GM12878 (cell line): ENCODE measurements at regions not wholly inside any gene's neighbourhood (a gene's known extent, or its start where the extent isn't known, plus 50 kb on each side); places are given as distances from the start of the nearest gene placed in this dataset.

ENCODE experiments used
- ATAC-seq: fragments of 200-7000 bp; cut with Tn5 transposase; 3 replicates; pipeline ENCODE4 v1.9.1; 2020; ENCODE audit warnings: mild to moderate bottlenecking, moderate library complexity
- BruUV-seq: library from RNA; stranded (reverse); fragments of 400-500 nt; replicated peaks from 2 replicates; lab custom pipeline; 2021; lab: Mats Ljungman, UMichigan
- CTCF ChIA-PET: fragments of 300-600 bp; sonication (Branson Sonifier 250); formaldehyde crosslinking; extraction: SDS; loops from one replicate; lab custom pipeline; 2021; ENCODE audit warnings: inconsistent platforms; lab: Yijun Ruan, JAX
- POLR2A ChIA-PET: fragments of 350-600 bp; formaldehyde crosslinking; extraction: SDS; loops from one replicate; lab custom pipeline; 2021; ENCODE audit warnings: inconsistent platforms; lab: Charles Lee
- RAD21 ChIA-PET: fragments of 300-600 bp; sonication (Branson Sonifier 250); formaldehyde crosslinking; loops from one replicate; lab custom pipeline; 2023; ENCODE audit warnings: antibody characterized with exemption; ENCODE audit not compliant: unreplicated experiment; lab: Charles Lee
- SMC1A ChIA-PET: fragments of 300-600 bp; sonication (Branson Sonifier 250); formaldehyde crosslinking; loops from one replicate; lab custom pipeline; 2023; ENCODE audit not compliant: unreplicated experiment, uncharacterized antibody; lab: Charles Lee
- DNase-seq: peaks from one replicate; pipeline ENCODE4 v3.0.0-alpha.2; 2011; ENCODE audit warnings: low read depth, low spot score
- FAIRE-seq: peaks from 3 replicates; lab custom pipeline; 2011; peaks lifted over from hg19 to GRCh38; lab: Jason Lieb, UNC
- H2AFZ ChIP-seq: 2 replicates; pipeline ENCODE4 v1.6.0; 2011; ENCODE audit warnings: low read depth, low read length, control low read depth; ENCODE audit not compliant: control insufficient read depth
- H3K27ac ChIP-seq: 2 replicates; pipeline ENCODE4 v1.5.1; 2011; ENCODE audit warnings: control low read depth; ENCODE audit not compliant: control insufficient read depth, insufficient read depth
- H3K27me3 ChIP-seq, 2 experiments: replicated peaks in 1 of 2; 2 replicates each; pipeline versions ENCODE4 v1.6.0 to v1.6.1; 2011; ENCODE audit warnings: low read length in 1 of 2; ENCODE audit not compliant: control insufficient read depth in 2 of 2, insufficient read depth in 2 of 2
- H3K36me3 ChIP-seq, 2 experiments: 2 replicates each; pipeline ENCODE4 v1.5.1; 2011; ENCODE audit warnings: low read length in 1 of 2; ENCODE audit not compliant: control insufficient read depth in 2 of 2, insufficient read depth in 2 of 2
- H3K4me1 ChIP-seq: 2 replicates; pipeline ENCODE4 v1.6.1; 2011; ENCODE audit warnings: mild to moderate bottlenecking, low read length, moderate library complexity, mixed read lengths; ENCODE audit not compliant: control insufficient read depth, insufficient read depth
- H3K4me2 ChIP-seq: 2 replicates; pipeline ENCODE4 v1.6.0; 2011; ENCODE audit warnings: control low read depth; ENCODE audit not compliant: control insufficient read depth, insufficient read depth
- H3K4me3 ChIP-seq: fragments of 200-600 bp; sonication (generic); 2 replicates; pipeline ENCODE4 v1.5.1; 2016
- H3K79me2 ChIP-seq: 2 replicates; pipeline ENCODE4 v1.6.0; 2011; ENCODE audit warnings: low read length; ENCODE audit not compliant: control insufficient read depth, insufficient read depth
- H3K9ac ChIP-seq: 2 replicates; pipeline ENCODE4 v1.8.0; 2011; ENCODE audit warnings: low read length, control low read depth, mixed read lengths; ENCODE audit not compliant: control insufficient read depth, insufficient read depth
- H3K9me3 ChIP-seq: replicated peaks from 3 replicates; pipeline ENCODE4 v1.5.1; 2011; ENCODE audit warnings: mild to moderate bottlenecking, low read length; ENCODE audit not compliant: control insufficient read depth, insufficient read depth
- H4K20me1 ChIP-seq: 2 replicates; pipeline ENCODE4 v1.6.0; 2011; ENCODE audit not compliant: control insufficient read depth, insufficient read depth
- ATF7 ChIP-seq: fragments of 450-650 bp; IDR thresholded peaks from 2 replicates; pipeline ENCODE4 v1.6.1; 2016; ENCODE audit warnings: low read depth, mild to moderate bottlenecking
- CHD2 ChIP-seq: IDR thresholded peaks from 2 replicates; pipeline ENCODE4 v1.6.1; 2011; ENCODE audit warnings: low read depth, low read length, improper control_type of control experiment, borderline replicate concordance
- CHD4 ChIP-seq: fragments of 200-600 bp; sonication (generic); IDR thresholded peaks from 2 replicates; pipeline ENCODE4 v1.6.1; 2016; ENCODE audit warnings: mild to moderate bottlenecking
- GABPA ChIP-seq: IDR thresholded peaks from 2 replicates; pipeline ENCODE4 v1.6.1; 2014; ENCODE audit warnings: antibody characterized with exemption, low read depth, mild to moderate bottlenecking, inconsistent platforms
- HDGF ChIP-seq: fragments of 450-650 bp; IDR thresholded peaks from 2 replicates; pipeline ENCODE4 v1.6.1; 2016; ENCODE audit warnings: antibody characterized with exemption
- NFYA ChIP-seq: IDR thresholded peaks from 2 replicates; pipeline ENCODE4 v1.6.1; 2011; ENCODE audit warnings: low read depth, mild to moderate bottlenecking, low read length, improper control_type of control experiment, borderline replicate concordance
- NKRF ChIP-seq: fragments of 450-650 bp; conservative IDR thresholded peaks from 2 replicates; pipeline ENCODE4 v1.6.1; 2017; ENCODE audit warnings: mild to moderate bottlenecking, moderate library complexity
- PBX3 ChIP-seq: IDR thresholded peaks from 2 replicates; pipeline ENCODE4 v1.6.1; 2011; ENCODE audit warnings: mild to moderate bottlenecking, low read depth, low read length, moderate library complexity; ENCODE audit not compliant: insufficient replicate concordance
- RB1 ChIP-seq: fragments of 450-650 bp; formaldehyde crosslinking; IDR thresholded peaks from 2 replicates; pipeline ENCODE4 v1.6.1; 2017; ENCODE audit warnings: mild to moderate bottlenecking, borderline replicate concordance
- SPI1 ChIP-seq: IDR thresholded peaks from 2 replicates; pipeline ENCODE4 v1.6.1; 2011; ENCODE audit warnings: low read depth, mild to moderate bottlenecking, low read length, moderate library complexity, borderline replicate concordance; ENCODE audit not compliant: insufficient read depth
- TCF7 ChIP-seq: IDR thresholded peaks from 2 replicates; pipeline ENCODE4 v1.6.1; 2014; ENCODE audit warnings: antibody characterized with exemption, borderline replicate concordance
- WGBS: methylation state at CpG from one replicate; pipeline ENCODE4 v1.1.6; 2016; ENCODE audit warnings: low lambda C conversion rate; ENCODE audit not compliant: insufficient replicate concordance, insufficient coverage; ENCODE audit errors: missing lambda C conversion rate; 5-methylcytosine and 5-hydroxymethylcytosine counted together
- in situ Hi-C: fragments of 300-500 bp; cut with MboI; formaldehyde crosslinking; loops from 9 replicates; pipeline ENCODE4 v1.14.3; 2018; ENCODE audit warnings: mixed read lengths
- intact Hi-C: fragments of 100-400 bp; cut with micrococcal nuclease; formaldehyde crosslinking; loops from one replicate; pipeline ENCODE4 v1.14.2; 2022; ENCODE audit not compliant: unreplicated experiment

- H3K36me3 ChIP-seq, result no peaks in the 10 kb centered on the region
- SMC1A ChIA-PET, result interaction anchor here (1.0 kb wide), 1 partner anchor 9 kb away, joined by 4 read pairs; no protein-coding TSS in a partner anchor
- H4K20me1 ChIP-seq, result no peaks in the 10 kb centered on the region
- ATAC-seq (no peak), DNase-seq (no peak), FAIRE-seq (no peak)
- H3K27me3 ChIP-seq, result no peaks in the 10 kb centered on the region
- CTCF ChIA-PET, result interaction anchor here (1.1 kb wide), 1 partner anchor 90 kb away, joined by 3 read pairs; no protein-coding TSS in a partner anchor
- RAD21 ChIA-PET, result no interaction called here
- H3K4me3 ChIP-seq, result no peak overlapping the region
- no peak overlapping the region for H3K9ac ChIP-seq
- 0% methylated on average over 2 of the region's 2 CpGs for WGBS
- no peak overlapping the region for H3K27ac ChIP-seq
- no peaks in the 10 kb centered on the region for H3K4me1 ChIP-seq
- no peaks in the 10 kb centered on the region for H3K79me2 ChIP-seq
- no peak overlapping the region for H3K4me2 ChIP-seq
- BruUV-seq, result no TSS peak
- in situ Hi-C loops, result no loop called here
- no peaks in the 10 kb centered on the region for H3K9me3 ChIP-seq
- no peak overlapping the region for H2AFZ ChIP-seq
- TF ChIP-seq GABPA (no peak), NKRF (no peak), RB1 (no peak), PBX3 (no peak), TCF7 (no peak), CHD4 (no peak), SPI1 (no peak), HDGF (no peak), ATF7 (no peak), CHD2 (no peak), NFYA (no peak)
- intact Hi-C loops, result no loop called here
- POLR2A ChIA-PET, result no interaction called here
These were observed 128.8 kb downstream of the CYB561 start for GRCh38 chr17:63317166-63317840.
